ENCODE measurements at regions not wholly inside any gene's neighbourhood (a gene's known extent, or its start where the extent isn't known, plus 50 kb on each side); places are given as distances from the start of the nearest gene placed in this dataset.
A peak's percentile ranks its signal among the peaks of the same experiment; 100 is the strongest.

DNA sequence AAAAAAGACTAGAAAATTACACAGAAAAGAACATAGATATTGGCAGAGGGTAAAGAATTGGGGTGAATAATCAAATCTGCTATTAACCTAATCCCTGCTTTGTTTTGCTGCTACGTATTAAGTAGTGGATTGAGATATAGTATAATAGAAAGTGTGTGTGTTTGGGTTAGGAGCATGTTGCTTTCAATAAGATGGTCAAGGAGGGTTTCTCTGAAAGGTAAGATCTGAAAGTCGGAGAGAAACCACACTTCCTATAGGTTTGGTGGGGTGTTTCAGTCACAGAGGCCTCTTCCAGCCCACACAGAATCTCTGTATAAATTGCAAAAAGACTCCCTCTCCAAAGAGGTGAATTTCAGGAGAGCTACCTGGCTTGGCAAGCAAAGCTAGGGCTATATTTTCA is 345.7 kb upstream of the SATB1 start:
- no peak for DNase-seq

DNA sequence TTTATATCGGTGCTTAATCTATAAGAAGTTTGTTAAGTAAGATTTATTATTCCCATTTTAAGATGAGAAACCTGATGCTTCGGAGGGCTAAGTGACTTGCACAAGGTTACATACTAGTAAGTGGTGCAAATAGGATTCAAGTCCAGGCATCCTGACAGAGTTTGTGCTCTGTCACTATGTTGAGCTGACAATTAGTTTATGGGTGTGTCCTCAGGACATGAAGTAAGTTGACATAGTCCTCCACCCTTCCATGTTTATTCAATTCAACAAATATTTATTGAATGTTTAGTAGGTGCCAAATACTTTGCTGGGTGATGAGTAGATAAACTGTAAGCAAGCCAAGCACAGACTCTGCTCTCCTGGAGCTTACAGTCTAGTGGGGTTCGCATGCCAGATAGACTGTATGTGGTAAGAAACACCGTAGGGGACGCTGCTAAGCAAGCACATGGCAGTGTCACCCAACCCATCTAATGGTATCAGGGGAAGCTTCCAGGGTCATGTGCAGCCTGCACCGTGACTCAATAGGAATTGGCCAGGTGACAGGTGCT is 342.7 kb upstream of the SATB1 start:
- DNase-seq = no peak

DNA sequence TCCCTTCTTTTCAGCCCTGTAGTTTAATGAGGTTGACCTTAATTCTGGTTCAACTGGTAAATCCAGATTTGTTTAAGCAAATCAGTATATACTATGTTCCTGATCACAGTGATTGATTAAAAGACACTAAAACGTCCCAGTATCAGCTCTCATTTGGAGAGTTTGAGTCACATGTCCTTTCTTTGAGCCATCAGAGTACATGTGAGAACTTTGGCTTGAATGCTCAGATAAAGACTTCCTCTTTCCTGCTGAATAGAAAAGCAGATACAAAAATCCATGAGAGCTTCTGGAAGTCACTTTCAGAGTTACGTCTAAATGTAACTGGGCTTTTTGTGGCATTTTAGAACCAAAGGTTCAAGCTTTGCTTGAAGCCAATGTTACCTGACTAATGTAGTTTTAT is 341.8 kb upstream of the SATB1 start:
- no peak for DNase-seq

DNA sequence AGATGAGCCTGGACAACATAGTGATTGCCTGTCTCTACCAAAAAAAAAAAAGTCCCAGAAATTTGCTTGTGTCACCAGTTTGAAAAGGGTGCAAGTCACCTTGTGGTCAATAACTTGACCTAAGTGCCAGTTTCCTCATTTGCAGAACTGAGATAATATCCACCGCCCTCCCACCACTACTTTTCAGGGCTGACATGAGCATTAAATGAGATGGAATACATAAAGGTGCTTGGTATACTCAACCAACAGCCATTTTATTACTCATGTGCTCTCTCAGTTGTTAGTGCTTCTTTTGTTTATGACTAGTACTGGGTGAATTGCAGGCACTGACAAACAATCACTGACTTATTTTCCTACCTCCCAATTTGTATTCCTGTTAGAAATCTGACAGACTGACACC is 340.5 kb upstream of the SATB1 start:
- DNase-seq = no peak

DNA sequence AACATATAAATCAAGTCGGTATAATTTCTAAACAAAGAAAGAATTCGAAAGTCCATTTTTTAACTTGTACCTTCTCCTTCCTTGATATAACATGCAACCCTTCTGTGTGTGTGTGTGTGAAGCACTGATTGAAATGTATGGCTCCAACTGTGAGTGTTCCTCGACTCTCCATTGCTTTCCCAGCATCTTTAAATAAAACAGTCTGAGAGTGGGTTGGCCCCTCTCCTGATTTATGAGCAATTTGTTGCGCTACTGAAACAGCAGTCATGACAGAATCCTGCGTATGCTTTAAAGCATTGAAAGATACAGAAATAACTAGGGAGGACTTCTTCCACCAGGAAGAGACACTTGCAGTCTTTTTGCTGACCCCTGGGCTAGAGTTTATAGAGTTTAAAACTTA is 340.0 kb upstream of the SATB1 start:
- no peak for DNase-seq

DNA sequence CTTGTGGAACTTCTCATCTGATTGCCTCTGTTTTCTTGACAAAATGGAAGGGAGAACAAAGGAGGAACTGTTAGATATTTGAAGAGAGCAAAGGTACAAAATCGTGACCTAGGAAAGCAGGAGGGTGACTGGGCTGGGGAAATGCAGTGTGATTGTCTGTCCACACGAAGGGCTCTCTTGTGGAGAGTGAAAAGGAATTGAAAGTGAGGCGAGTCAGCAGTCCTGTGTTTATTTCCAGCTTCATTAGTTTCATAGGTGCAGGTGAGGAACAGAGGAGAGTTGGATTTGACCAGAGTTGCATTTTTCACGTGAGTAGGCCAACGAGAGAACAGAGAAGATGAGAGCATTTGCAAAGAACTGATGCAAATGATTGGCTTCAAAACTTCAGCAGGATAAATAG is 336.4 kb upstream of the SATB1 start:
- DNase-seq = no peak

DNA sequence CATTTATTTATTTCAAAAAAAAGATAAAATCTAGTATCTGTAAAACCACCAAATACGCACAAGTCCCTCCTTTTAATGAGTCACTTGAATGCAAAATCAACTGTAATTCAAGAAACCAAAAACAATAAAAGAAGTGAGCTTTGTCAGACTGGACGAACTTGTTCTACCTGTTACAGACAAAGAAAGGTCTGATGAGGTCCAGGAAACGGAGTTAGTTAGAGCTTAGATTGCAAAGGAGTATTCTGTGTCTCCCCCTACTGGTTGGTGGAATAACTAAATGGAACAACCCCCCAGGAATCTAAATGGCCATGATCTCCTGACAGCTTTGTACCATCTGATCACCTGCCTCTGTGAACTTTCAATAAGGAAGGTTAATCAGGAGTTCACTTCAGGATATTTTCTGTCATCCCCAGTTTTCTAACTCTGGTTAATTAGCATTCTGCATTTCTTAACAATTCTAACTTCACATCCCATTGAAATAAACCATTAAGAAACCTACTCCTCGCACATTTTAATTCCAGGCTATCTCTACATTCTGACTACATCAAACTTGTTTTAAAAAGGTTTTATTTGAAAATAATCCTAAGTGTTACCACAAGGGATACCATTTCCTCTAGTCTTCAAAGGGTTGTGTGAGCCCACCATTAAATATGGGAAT is 333.0 kb upstream of the SATB1 start:
- peak; percentile 86 for DNase-seq

DNA sequence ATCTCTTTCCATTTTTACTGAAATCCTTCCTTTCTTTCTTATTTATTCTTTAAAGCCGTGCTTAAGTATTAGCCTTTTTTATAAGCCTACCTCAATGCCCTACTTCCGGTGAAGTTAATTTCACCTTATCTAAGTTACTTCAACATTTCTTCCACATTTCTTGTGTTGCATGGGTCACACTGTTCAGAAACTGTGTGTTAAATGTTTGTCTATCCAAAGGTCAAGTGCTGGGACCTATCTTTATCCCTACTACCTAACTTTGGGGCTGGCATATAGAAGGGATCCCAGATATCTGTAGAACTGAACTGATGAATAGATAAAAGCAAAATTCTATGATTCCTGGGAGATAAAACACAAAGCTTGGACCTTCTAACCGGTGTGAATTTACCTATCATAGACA is 332.3 kb upstream of the SATB1 start:
- no peak for DNase-seq

DNA sequence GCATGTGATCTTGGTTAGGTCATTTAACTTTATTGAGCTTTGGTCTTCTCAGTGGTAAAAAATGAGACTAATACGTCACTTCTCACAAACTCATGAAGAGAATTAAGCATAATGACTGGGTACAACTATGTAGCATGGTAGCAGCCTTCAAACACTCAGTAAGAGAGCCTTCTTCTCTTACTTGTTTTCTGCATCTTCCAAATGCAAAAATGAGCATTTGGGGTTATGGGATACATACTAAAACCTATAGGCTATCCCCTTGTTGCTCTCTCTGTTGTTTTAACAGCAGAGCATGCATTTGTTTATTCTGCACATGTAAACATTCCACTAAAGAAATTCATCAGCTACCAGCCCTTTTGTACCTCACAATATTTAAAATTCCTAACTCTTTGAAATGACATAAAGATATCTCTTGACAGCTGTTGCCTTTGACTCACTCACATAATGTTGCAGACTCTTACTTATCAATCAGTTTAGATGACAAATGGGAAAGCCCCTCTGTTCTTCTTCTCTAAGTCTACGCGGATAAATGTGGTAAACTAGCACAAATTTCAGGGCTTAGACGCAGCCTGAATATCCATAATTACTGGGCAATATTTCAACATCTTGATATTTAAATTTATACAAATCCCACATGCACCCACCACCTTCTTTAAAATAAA is 327.3 kb upstream of the SATB1 start:
- no peak for DNase-seq

DNA sequence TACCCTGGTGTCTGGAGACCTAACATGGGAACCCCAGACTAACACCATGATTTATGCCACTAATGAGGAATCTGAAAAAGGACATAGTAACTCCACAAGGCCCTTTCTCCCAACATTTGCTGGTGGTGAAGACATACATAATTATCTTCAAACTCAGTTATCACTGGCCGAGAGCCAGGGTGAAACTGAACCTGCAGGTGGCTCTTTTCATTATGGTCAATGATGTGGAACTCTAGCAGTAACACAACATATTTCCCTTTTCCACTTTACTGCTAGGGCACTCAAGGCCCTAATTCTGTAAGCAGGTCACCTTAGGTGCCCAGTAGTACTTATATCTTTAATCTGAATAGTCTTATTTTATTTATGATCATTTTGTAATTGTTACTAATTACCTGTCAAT is 326.4 kb upstream of the SATB1 start:
- DNase-seq = no peak

DNA sequence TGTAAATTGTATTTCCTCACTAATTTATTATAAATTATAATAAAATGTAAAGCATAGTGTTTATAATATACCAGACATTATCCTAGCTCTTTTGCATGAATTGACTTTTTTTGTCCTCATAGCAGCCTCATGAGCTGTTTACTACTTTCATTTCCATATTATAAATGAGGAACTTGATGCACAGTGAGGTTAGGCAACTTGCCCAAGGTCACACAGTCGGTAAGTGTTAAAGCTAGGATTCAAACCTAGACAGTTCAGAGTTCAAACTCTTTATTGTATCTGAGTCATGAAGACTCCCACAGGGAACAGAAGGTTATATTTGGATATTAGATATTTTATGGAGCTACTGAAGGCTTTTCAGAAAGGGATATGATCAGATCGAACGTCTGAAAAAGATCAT is 322.2 kb upstream of the SATB1 start:
- no peak for DNase-seq

DNA sequence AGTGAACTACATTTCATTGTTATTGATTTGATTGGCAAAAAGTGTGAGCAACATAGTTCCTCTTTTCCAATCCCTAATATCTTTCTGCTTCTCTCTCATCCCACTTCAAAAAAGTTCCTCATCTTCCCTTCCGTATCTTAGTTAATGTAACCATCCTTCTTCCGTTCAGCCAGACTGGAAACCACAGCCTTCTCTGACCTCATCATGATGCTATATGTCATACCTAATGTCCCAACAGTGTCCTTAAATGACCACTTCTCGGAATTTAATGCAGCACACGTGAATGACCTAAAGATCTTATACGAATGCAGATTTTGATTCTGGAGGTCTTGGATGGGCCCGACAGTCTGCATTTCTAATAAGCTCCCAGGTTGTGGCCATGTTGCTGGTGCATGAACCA is 320.3 kb upstream of the SATB1 start:
- peak; percentile 31 for DNase-seq

DNA sequence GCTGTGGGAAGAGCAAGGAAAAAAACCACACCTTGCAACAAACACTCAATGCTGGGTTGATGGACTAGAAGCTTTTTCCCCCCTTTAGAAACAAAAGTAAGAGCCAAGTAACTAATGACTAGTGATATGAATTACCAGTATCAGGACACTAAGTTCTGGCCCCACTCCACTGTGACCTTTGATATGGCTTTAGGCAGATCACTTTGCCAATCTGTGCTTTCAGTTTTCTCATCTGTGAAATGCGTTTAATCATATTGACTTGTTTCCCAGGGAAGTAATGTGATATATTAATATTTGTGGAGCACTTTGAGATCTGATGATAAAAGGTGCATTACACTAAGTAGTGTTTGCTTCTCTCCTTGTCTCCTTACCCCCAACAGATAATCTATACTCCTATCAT is 319.3 kb upstream of the SATB1 start:
- no peak for DNase-seq

DNA sequence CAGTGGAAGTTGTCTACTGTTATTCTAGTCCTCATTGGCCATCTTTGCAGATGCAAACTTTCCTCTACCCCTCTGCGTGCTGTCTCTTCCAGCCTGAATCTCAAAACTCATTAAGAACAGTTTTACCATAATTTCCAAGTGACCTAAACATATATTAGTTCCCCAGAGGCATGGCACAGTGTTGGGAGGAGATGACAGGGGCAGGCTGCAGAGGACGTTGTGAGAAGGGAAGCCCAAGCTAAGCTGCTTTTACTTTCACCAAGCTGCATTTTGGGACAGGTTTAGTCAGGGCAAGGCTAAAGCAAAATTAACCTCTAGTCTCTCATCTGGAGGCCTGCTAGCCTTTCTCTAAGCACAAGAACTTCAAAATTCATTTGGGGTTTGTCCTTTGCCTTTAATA is 318.6 kb upstream of the SATB1 start:
- no peak for DNase-seq

DNA sequence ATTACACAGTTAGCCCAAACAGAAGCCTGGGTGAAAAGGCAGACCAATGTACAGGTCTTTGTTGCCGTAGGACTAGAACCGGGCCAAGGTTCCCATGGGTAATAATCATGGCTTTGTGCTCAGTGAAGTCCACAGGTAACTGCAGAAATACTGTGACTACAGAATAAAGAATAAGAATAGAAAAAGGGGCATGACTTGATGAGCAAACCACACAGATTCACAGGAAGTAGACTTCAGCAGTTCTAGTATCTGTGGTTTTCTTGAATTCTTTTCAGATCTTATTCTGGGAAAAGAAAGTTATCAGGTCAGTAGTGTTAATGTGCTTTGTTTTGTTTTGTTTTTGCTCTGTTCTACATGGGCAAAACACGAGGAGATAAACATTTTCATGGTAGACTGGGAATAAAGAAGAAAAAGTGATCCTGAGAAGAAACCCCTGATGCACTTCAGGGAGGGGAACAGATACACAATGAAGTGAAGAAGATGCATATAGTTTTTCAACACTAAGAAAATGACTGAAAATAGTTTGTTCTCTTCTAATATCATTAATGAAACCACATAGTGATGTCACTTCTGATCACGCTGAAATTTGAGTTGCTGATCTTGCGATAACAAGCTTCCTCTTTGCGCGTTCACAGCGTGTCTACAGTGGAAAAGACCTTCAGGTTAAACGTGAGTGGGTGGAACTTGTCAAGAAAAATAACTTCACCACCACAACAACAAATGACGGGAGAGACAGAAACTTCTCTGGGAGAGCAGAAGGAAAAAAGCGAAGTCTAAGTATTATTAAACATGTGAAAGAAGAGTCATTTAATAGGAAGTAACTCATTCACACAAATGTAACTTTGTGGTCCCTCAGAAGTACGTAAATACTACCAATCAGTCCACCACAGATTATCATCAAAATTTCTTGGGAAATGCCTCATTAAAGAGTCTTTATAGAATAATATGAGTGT is 315.8 kb upstream of the SATB1 start:
- peak; percentile 88 for DNase-seq

DNA sequence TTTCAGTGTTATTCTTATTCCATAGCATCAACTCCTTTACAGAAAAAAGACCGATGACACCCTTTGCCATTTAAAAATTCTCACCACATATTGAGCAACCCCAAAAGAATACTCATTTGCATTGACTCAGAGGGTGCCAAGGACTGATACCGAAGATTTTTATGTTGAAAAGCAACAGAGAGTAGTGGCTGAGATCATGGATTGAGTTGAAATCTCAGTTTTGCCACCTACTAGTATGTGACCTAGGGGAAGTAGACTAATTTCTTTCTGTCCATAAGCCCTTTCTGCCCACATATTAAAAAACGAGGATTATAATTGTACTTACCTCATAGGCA is 313.9 kb upstream of the SATB1 start:
- DNase-seq = no peak

DNA sequence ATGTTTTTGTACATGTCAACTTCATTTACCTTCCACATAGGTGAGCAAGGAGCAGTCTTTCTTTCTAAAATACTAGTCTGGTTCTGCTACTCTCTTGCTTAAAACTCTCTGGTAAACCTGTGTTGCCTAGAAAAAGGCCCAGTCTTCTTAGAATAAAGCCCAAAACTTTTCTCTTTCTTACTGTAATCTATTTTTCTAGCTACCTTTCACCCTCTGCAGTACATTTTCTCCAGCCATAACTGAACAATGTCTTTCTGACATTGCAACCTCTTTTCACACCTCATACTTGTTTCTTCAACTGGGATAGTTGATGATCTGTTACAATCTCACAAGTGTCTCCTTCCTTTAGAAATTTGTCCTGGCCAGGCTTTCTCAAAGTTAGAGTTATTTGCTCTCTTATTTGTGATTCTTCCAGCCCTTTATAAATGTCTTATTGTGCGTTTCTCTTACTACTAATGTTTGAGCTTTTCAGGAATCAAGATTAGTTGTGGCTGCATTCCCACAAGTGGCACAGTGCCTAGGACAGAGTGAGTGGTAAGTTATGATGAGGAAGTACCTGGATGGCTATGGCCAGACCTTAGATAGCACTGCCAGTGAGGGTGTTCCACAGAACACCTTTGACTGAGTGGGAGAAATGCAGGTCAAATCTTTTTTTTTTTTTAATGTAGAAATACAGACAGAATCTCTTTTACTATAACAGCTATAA is 313.4 kb upstream of the SATB1 start:
- DNase-seq = no peak

DNA sequence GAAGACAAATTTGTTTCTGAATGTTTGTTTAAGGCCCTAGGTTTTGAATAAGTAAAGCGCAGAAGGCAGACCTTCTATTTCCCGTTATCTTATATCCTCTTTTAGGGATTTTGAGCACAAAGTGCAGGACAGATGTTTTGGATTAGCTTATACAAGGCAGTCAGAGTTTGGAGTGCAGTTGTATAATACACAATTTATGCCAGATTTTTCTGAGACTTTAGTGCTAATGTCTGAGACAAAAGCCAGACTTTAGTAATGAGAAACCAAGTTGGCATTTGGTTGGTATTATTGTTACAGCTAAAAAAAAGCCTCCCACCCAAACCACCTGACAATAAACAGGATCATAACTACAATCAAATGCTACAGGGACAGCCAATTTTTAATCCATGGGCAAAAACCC is 309.9 kb upstream of the SATB1 start:
- no peak for DNase-seq

DNA sequence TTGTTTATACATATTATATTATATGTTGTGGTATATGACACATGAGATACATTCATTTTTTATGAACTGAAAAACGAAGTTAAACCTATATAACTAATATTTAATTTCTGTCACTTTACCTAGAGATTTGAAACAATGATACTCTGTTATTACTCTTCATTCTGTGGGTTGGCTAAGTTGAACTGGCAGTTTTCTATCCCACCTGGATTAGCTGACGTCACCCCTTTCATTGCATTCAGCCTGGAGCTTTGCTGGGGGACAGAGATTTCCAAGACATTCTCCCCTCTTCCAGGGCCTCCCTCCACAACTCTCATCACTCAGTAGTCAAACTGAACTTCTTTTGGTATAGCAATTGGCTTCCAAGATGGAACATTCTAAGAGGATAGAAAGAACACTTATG is 309.2 kb upstream of the SATB1 start:
- no peak for DNase-seq

DNA sequence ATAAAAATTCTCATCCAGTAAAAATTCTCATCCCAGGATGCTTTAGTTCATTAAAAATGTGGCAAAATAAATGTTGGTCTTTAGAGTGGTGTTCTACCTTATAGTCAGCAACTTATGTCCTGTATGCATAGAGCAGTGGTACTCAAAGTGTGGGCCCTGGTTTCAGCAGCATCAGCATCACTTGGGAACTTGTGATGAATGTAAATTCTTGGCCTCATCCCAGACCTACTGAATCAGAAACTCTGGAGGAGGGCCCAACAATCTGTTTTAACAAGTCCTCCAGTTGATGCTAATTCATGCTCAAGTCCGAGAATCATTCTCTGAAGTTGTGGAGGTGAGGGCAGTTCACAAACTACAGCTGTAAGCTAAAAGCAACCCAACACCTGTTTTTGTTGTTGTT is 307.3 kb upstream of the SATB1 start:
- DNase-seq = no peak

DNA sequence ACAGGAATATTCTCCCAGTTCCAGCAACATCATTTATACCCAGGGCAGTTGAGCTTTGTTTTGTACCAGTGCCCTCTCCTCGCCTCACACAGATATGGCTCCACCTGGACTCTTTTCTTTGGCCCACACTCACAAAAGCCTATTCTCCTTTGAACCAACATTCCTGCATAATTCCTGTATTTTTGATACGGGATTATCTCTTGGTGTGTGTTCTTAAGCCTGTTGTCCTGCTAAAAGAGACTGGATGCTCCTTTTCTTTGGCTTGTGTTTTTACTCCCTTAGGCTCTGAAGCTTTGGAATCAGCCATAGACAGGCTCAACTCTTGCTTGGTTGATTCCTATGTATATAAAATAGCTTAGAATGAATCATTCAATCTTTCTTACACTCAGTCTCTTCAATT is 305.4 kb upstream of the SATB1 start:
- no peak for DNase-seq

DNA sequence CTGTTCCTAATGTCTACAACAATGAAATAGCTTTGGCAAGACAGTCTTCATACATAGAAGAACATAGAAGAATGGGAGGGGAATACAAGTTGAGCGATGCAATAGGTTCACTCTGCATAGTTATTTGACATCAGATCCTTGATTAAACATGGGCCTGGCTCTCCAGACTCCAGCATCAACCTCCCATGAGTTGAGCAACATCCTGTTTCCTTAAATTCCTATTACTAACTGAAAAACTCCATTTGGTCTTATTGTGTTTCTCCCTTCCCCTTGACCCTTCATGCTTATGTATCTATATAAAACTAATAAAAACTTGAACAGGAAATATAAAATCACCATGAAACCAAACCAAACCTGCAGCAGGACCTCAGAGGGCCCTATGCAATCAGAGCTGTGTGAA is 304.5 kb upstream of the SATB1 start:
- no peak for DNase-seq

Data from CD4-positive, alpha-beta T cell treated with Interleukin-21 for 1 hour (primary cell).